Activated T-cell treated with anti-CD3 and anti-CD28 coated beads, Interleukin-2, amount 50 U/mL, for 72 hours (primary cell): ENCODE measurements at regions not wholly inside any gene's neighbourhood (a gene's known extent, or its start where the extent isn't known, plus 50 kb on each side); places are given as distances from the start of the nearest gene placed in this dataset.

Experiments
- ATAC-seq, 2 donors: fragments of 150-1000 bp; cut with Tn5 transposase; replicated peaks in 1 of 2; 2 replicates each; pipeline ENCODE4 v1.10.0; 2021; ENCODE audit warnings: moderate library complexity in 2 of 2, mild to moderate bottlenecking in 1 of 2
- DNase-seq, 2 donors: peaks; one replicate each; pipeline ENCODE4 v3.0.0; 2021 to 2022; ENCODE audit warnings: mixed read lengths in 1 of 2
- H3K27ac Mint-ChIP-seq: one replicate; pipeline ENCODE4 v1.8.0; 2022; ENCODE audit warnings: mild to moderate bottlenecking, moderate library complexity, mixed read lengths
- H3K27me3 Mint-ChIP-seq: one replicate; pipeline ENCODE4 v1.8.0; 2022; ENCODE audit warnings: low read depth, mixed read lengths
- H3K36me3 Mint-ChIP-seq, 2 donors: one replicate each; pipeline ENCODE4 v1.8.0; 2022; ENCODE audit warnings: mixed read lengths in 2 of 2, mild to moderate bottlenecking in 1 of 2; ENCODE audit not compliant: insufficient read depth in 2 of 2
- H3K4me1 Mint-ChIP-seq: one replicate; pipeline ENCODE4 v1.8.0; 2022; ENCODE audit warnings: low read depth, mixed read lengths
- H3K4me3 Mint-ChIP-seq, 2 donors: one replicate each; pipeline ENCODE4 v1.8.0; 2022; ENCODE audit warnings: mild to moderate bottlenecking in 2 of 2, mixed read lengths in 2 of 2, moderate library complexity in 2 of 2
- H3K9me3 Mint-ChIP-seq, 2 donors: one replicate each; pipeline ENCODE4 v1.8.0; 2022; ENCODE audit warnings: mixed read lengths in 2 of 2

GRCh38 chr11:103644676-103645075 is 391.8 kb upstream of the DDI1 start:
- Mint-ChIP-seq H3K4me3 (no peak overlapping the region), H3K27ac (no peak overlapping the region), H3K27me3 (peaks cover 10% of the 10 kb centered on the region), H3K4me1 (no peaks in the 10 kb centered on the region), H3K9me3 (peaks cover 0 to 2% of the 10 kb centered on the region in 2 donors), H3K36me3 (peaks cover 0 to 2% of the 10 kb centered on the region in 2 donors)
- ATAC-seq = no peak
- no peak for DNase-seq

GRCh38 chr11:103648054-103648453 is 388.4 kb upstream of the DDI1 start:
- no peak overlapping the region for H3K4me3 Mint-ChIP-seq

GRCh38 chr11:103648670-103649400 is 387.6 kb upstream of the DDI1 start:
- Mint-ChIP-seq H3K4me1 (no peaks in the 10 kb centered on the region), H3K4me3 (no peak overlapping the region), H3K27ac (no peak overlapping the region), H3K9me3 (peaks cover 3% of the 10 kb centered on the region in 2 donors), H3K36me3 (no peaks in the 10 kb centered on the region), H3K27me3 (no peaks in the 10 kb centered on the region)
- ATAC-seq (peak; percentile 25 to 55), DNase-seq (no peak)

More at GRCh38 chr11:103648054-103648453, 388.4 kb upstream of the DDI1 start:
- H3K27me3 Mint-ChIP-seq = no peaks in the 10 kb centered on the region
- no peak for ATAC-seq
- DNase-seq = no peak
- no peak overlapping the region for H3K27ac Mint-ChIP-seq
- no peaks in the 10 kb centered on the region for H3K4me1 Mint-ChIP-seq
- H3K36me3 Mint-ChIP-seq = no peaks in the 10 kb centered on the region
- H3K9me3 Mint-ChIP-seq = peaks cover 3% of the 10 kb centered on the region in 2 donors

GRCh38 chr11:103649401-103649895 is 387.0 kb upstream of the DDI1 start:
- Mint-ChIP-seq H3K4me3 (no peak overlapping the region), H3K4me1 (no peaks in the 10 kb centered on the region), H3K27ac (no peak overlapping the region), H3K27me3 (no peaks in the 10 kb centered on the region), H3K9me3 (peaks cover 3% of the 10 kb centered on the region in 2 donors), H3K36me3 (no peaks in the 10 kb centered on the region)
- ATAC-seq (peak in 1 of 2 donors; percentile 33), DNase-seq (no peak)

GRCh38 chr11:103650330-103650729 is 386.1 kb upstream of the DDI1 start:
- DNase-seq (no peak), ATAC-seq (no peak)
- Mint-ChIP-seq H3K4me3 (no peak overlapping the region), H3K9me3 (peaks cover 3% of the 10 kb centered on the region in 2 donors), H3K36me3 (no peaks in the 10 kb centered on the region), H3K27ac (no peak overlapping the region), H3K4me1 (no peaks in the 10 kb centered on the region), H3K27me3 (no peaks in the 10 kb centered on the region)

GRCh38 chr11:103651341-103651998 is 385.0 kb upstream of the DDI1 start:
- ATAC-seq = no peak
- H3K9me3 Mint-ChIP-seq = peaks cover 3% of the 10 kb centered on the region in 2 donors

GRCh38 chr11:103652013-103652412 is 384.4 kb upstream of the DDI1 start:
- Mint-ChIP-seq H3K27ac (no peak overlapping the region), H3K4me3 (no peak overlapping the region)

More at GRCh38 chr11:103651341-103651998, 385.0 kb upstream of the DDI1 start:
- H3K4me3 Mint-ChIP-seq = no peak overlapping the region
- H3K27me3 Mint-ChIP-seq = no peaks in the 10 kb centered on the region
- DNase-seq = no peak
- H3K36me3 Mint-ChIP-seq = no peaks in the 10 kb centered on the region
- H3K4me1 Mint-ChIP-seq = no peaks in the 10 kb centered on the region
- no peak overlapping the region for H3K27ac Mint-ChIP-seq

GRCh38 chr11:103656382-103656781 is 380.1 kb upstream of the DDI1 start:
- ATAC-seq = no peak
- H3K27me3 Mint-ChIP-seq = no peaks in the 10 kb centered on the region
- no peak for DNase-seq
- no peaks in the 10 kb centered on the region for H3K36me3 Mint-ChIP-seq
- H3K9me3 Mint-ChIP-seq = peaks cover 2 to 3% of the 10 kb centered on the region in 2 donors
- H3K4me3 Mint-ChIP-seq = no peak overlapping the region
- H3K4me1 Mint-ChIP-seq = no peaks in the 10 kb centered on the region
- no peak overlapping the region for H3K27ac Mint-ChIP-seq

More at GRCh38 chr11:103652013-103652412, 384.4 kb upstream of the DDI1 start:
- Mint-ChIP-seq H3K27me3 (no peaks in the 10 kb centered on the region), H3K36me3 (no peaks in the 10 kb centered on the region), H3K9me3 (peaks cover 3% of the 10 kb centered on the region in 2 donors), H3K4me1 (no peaks in the 10 kb centered on the region)
- ATAC-seq (no peak), DNase-seq (no peak)

- Mint-ChIP-seq H3K4me1 (no peaks in the 10 kb centered on the region), H3K9me3 (no peaks in the 10 kb centered on the region), H3K4me3 (no peak overlapping the region), H3K27me3 (no peaks in the 10 kb centered on the region), H3K27ac (no peak overlapping the region), H3K36me3 (no peaks in the 10 kb centered on the region)
- DNase-seq = no peak
- ATAC-seq = no peak
Observed at GRCh38 chr11:103659206-103659618, 377.2 kb upstream of the DDI1 start.

- H3K4me3 Mint-ChIP-seq = no peak overlapping the region
- no peaks in the 10 kb centered on the region for H3K36me3 Mint-ChIP-seq
- H3K9me3 Mint-ChIP-seq = no peaks in the 10 kb centered on the region
- no peak for ATAC-seq
- H3K27me3 Mint-ChIP-seq = no peaks in the 10 kb centered on the region
- no peak overlapping the region for H3K27ac Mint-ChIP-seq
- no peak for DNase-seq
- H3K4me1 Mint-ChIP-seq = no peaks in the 10 kb centered on the region
Observed at GRCh38 chr11:103659743-103660142, 376.7 kb upstream of the DDI1 start.

- DNase-seq (no peak), ATAC-seq (no peak)
- Mint-ChIP-seq H3K27ac (no peak overlapping the region), H3K9me3 (no peaks in the 10 kb centered on the region), H3K36me3 (no peaks in the 10 kb centered on the region), H3K4me3 (no peak overlapping the region), H3K4me1 (no peaks in the 10 kb centered on the region), H3K27me3 (no peaks in the 10 kb centered on the region)
Observed at GRCh38 chr11:103661185-103661584, 375.3 kb upstream of the DDI1 start.

- DNase-seq (no peak), ATAC-seq (no peak)
- Mint-ChIP-seq H3K27ac (no peak overlapping the region), H3K36me3 (no peaks in the 10 kb centered on the region), H3K4me3 (no peak overlapping the region), H3K4me1 (no peaks in the 10 kb centered on the region), H3K9me3 (no peaks in the 10 kb centered on the region), H3K27me3 (no peaks in the 10 kb centered on the region)
Observed at GRCh38 chr11:103661991-103662390, 374.4 kb upstream of the DDI1 start.

- Mint-ChIP-seq H3K27me3 (no peaks in the 10 kb centered on the region), H3K4me3 (no peak overlapping the region), H3K27ac (no peak overlapping the region), H3K36me3 (no peaks in the 10 kb centered on the region), H3K4me1 (no peaks in the 10 kb centered on the region), H3K9me3 (no peaks in the 10 kb centered on the region)
- ATAC-seq (no peak), DNase-seq (no peak)
Observed at GRCh38 chr11:103662880-103663279, 373.6 kb upstream of the DDI1 start.
